ENCODE measurements at regions not wholly inside any gene's neighbourhood (a gene's known extent, or its start where the extent isn't known, plus 50 kb on each side); places are given as distances from the start of the nearest gene placed in this dataset.

DNA sequence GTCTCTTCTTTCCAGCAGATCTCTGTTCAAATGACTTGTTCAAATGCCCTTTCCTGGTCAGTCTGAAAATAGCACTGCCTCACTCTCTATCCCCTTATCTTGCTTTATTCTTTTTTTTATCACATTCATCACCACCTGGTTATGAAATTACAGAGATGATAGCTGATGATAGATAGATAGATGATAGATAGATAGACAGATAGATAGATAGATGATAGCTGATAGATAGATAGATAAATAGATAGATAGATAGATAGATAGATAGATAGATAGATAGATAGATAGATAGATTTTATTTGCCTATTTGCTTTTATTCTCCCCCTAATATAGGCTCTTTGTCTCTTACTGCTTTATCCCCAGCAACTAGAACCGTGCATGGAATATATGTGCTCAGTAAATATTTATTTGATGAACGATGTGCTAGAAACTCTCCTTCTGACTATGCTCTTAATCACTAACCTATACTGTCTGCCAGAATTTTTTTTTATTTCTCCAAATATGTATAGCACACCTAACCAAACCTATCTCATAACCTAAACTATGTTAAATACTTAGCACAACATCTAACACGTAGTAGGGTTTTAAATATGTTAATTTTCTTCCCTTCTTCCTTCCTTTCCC, 372.8 kb upstream of the DUSP10 start:
- TF ChIP-seq, protein P1, sequence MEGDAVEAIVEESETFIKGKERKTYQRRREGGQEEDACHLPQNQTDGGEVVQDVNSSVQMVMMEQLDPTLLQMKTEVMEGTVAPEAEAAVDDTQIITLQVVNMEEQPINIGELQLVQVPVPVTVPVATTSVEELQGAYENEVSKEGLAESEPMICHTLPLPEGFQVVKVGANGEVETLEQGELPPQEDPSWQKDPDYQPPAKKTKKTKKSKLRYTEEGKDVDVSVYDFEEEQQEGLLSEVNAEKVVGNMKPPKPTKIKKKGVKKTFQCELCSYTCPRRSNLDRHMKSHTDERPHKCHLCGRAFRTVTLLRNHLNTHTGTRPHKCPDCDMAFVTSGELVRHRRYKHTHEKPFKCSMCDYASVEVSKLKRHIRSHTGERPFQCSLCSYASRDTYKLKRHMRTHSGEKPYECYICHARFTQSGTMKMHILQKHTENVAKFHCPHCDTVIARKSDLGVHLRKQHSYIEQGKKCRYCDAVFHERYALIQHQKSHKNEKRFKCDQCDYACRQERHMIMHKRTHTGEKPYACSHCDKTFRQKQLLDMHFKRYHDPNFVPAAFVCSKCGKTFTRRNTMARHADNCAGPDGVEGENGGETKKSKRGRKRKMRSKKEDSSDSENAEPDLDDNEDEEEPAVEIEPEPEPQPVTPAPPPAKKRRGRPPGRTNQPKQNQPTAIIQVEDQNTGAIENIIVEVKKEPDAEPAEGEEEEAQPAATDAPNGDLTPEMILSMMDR (IDR thresholded peaks at IDR 0.05), result no peak
- TF ChIP-seq POLR2AphosphoS5 (IDR thresholded peaks at IDR 0.05) (no peak), POLR2A (IDR thresholded peaks at IDR 0.05) (no peak)
